Spleen (tissue), 7 donors: ENCODE measurements at regions not wholly inside any gene's neighbourhood (a gene's known extent, or its start where the extent isn't known, plus 50 kb on each side); places are given as distances from the start of the nearest gene placed in this dataset.

Source experiments
- POLR2A ChIP-seq, 3 donors: fragments of 450-650 bp; IDR thresholded peaks; one replicate each; pipeline ENCODE4 v1.5.1; 2017; ENCODE audit warnings: antibody characterized with exemption in 3 of 3, mild to moderate bottlenecking in 1 of 3
- POLR2AphosphoS5 ChIP-seq, 3 donors: sonication (generic); formaldehyde crosslinking; IDR thresholded peaks; one replicate each; pipeline ENCODE4 v1.5.1; 2017; ENCODE audit warnings: antibody characterized with exemption in 3 of 3
- TF ChIP-seq, protein P1 (sequence below), 11 experiments: fragments of 200-600 bp in 7 of 11; fragments of 450-650 bp in 4 of 11; sonication (generic) in 4 of 11; IDR thresholded peaks in 8 of 11; conservative IDR thresholded peaks in 3 of 11; 1 replicate in 7 of 11; 2 replicates in 4 of 11; pipeline versions ENCODE4 v1.4.0 to v1.8.0; 2016 to 2021; ENCODE audit warnings: antibody characterized with exemption in 11 of 11, inconsistent platforms in 4 of 11, mild to moderate bottlenecking in 1 of 11
- donor health status: DM: no; HTN: no; CAD: no; lungs with moderate emphysema.
- donor health status: DM: no; HTN: no; CAD: no.
- donor health status: DM: no; HTN: no; CAD: no.

DNA sequence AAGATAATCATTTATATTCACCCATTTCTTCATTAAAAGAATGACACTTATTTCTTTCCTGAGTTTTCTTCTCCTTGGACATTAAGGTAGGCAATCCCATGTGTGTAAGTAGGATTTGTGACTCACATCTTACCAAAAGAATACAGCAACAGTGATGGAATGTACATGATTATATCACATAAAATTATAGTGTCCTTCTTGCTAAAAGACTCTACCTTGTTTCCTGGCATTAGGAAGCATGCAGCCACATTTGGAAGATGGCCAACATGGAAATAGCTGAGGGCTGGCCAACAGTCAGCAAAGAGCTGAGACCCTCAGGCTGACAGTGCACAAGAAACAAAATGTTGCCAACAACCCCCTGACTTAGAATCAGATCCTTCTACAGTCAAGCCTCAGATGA, 327.9 kb upstream of the MARCKS start:
- TF ChIP-seq, protein P1, sequence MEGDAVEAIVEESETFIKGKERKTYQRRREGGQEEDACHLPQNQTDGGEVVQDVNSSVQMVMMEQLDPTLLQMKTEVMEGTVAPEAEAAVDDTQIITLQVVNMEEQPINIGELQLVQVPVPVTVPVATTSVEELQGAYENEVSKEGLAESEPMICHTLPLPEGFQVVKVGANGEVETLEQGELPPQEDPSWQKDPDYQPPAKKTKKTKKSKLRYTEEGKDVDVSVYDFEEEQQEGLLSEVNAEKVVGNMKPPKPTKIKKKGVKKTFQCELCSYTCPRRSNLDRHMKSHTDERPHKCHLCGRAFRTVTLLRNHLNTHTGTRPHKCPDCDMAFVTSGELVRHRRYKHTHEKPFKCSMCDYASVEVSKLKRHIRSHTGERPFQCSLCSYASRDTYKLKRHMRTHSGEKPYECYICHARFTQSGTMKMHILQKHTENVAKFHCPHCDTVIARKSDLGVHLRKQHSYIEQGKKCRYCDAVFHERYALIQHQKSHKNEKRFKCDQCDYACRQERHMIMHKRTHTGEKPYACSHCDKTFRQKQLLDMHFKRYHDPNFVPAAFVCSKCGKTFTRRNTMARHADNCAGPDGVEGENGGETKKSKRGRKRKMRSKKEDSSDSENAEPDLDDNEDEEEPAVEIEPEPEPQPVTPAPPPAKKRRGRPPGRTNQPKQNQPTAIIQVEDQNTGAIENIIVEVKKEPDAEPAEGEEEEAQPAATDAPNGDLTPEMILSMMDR (IDR thresholded peaks at IDR 0.05 in 8 of 11, conservative IDR thresholded peaks at IDR 0.05 in 3 of 11) = no peak
- no peak for TF ChIP-seq POLR2A (IDR thresholded peaks at IDR 0.05)
- TF ChIP-seq POLR2AphosphoS5 (IDR thresholded peaks at IDR 0.05) = no peak
